SJSA1 (cell line): ENCODE measurements at regions not wholly inside any gene's neighbourhood (a gene's known extent, or its start where the extent isn't known, plus 50 kb on each side); places are given as distances from the start of the nearest gene placed in this dataset.
"Not testable (repeated sequence)": the region's sequence is repeated elsewhere in the genome, so short reads cannot be mapped to it uniquely, and the experiment has no call there.

Experiments
- DNase-seq, 2 experiments: peaks; one replicate each; pipeline ENCODE4 v3.0.0-alpha.2; 2015 to 2020; ENCODE audit warnings: low spot score in 2 of 2, low read depth in 1 of 2
- H3K27ac ChIP-seq: fragments of 250-450 bp; sonication (Bioruptor Pico); 2 replicates; pipeline ENCODE4 v1.5.1; 2020; ENCODE audit warnings: mild to moderate bottlenecking, moderate library complexity
- H3K27me3 ChIP-seq: fragments of 250-450 bp; sonication (Bioruptor Pico); replicated peaks from 2 replicates; pipeline ENCODE4 v1.5.1; 2020; ENCODE audit warnings: mild to moderate bottlenecking, moderate library complexity
- H3K36me3 ChIP-seq: fragments of 250-450 bp; sonication (Bioruptor Pico); 2 replicates; pipeline ENCODE4 v1.5.1; 2020; ENCODE audit warnings: mild to moderate bottlenecking
- H3K4me1 ChIP-seq: fragments of 250-450 bp; sonication (Bioruptor Pico); replicated peaks from 2 replicates; pipeline ENCODE4 v1.6.1; 2021; ENCODE audit warnings: mild to moderate bottlenecking
- H3K4me3 ChIP-seq: fragments of 250-450 bp; sonication (Bioruptor Pico); 2 replicates; pipeline ENCODE4 v1.5.1; 2020; ENCODE audit warnings: mild to moderate bottlenecking
- H3K9me3 ChIP-seq: fragments of 250-450 bp; sonication (Bioruptor Pico); replicated peaks from 2 replicates; pipeline ENCODE4 v1.5.1; 2020; ENCODE audit warnings: mild to moderate bottlenecking

- no peak for DNase-seq
- peaks cover 5% of the 10 kb centered on the region; the same call in 1 of the 2 replicates for H3K4me1 ChIP-seq
Measured at GRCh38 chr14:80304125-80304766, 92.9 kb upstream of the DIO2 start.

DNA sequence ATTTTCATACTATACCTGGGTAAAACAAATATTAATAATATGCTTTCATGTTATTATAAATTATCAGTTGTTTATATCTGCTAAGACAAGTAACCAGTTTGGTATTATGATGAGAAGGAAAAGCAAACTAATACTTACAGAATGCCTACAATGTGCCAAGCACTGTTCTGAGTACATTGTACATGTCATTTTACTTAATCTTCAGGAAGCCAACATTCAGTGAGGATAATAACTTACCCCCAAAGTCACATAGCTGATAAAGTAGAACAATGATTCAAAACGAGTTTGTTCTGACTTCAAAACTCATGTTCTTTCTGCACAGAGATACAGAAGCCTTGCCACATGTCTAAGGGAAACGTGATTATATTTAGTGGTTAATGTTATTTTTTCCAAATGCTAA, 89.0 kb upstream of the DIO2 start:
- peaks cover 7% of the 10 kb centered on the region; the same call in 1 of the 2 replicates for H3K4me1 ChIP-seq
- H3K36me3 ChIP-seq: no peaks in the 10 kb centered on the region
- DNase-seq: no peak
- no peak overlapping the region for H3K4me3 ChIP-seq
- H3K27ac ChIP-seq: no peak overlapping the region
- H3K27me3 ChIP-seq: no peaks in the 10 kb centered on the region
- no peaks in the 10 kb centered on the region; the same call in 1 of the 2 replicates for H3K9me3 ChIP-seq

More at GRCh38 chr14:80304125-80304766, 92.9 kb upstream of the DIO2 start:
- Histone ChIP-seq H3K27ac (no peak overlapping the region), H3K36me3 (no peaks in the 10 kb centered on the region), H3K27me3 (no peaks in the 10 kb centered on the region), H3K9me3 (no peaks in the 10 kb centered on the region; the same call in 1 of the 2 replicates), H3K4me3 (no peak overlapping the region)

DNA sequence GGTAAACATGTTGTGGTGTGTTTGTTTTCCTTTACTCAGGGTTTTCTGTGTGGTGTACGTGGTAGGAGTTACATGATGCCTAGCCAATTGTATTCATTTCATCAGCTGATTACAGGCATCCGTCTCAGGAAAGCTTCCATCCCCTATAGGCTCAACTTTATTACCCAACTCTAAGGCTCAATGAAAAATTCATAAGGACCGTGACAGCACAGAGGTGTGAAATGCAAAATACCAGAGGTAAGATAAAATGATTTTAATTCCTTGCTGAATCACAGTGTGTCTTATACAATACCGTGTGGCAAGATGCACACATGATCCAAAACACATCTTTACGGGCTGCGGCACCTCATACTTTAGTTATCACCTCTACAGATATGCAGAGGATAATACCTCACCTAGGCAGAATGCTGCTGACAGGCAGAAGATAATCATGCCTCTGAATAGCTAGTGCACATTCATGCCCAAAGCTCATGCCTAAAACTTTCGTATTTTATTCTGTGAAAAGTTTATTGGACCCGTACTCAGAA, 87.2 kb upstream of the DIO2 start:
- Histone ChIP-seq H3K36me3 (no peaks in the 10 kb centered on the region), H3K27ac (no peak overlapping the region), H3K9me3 (no peaks in the 10 kb centered on the region), H3K4me1 (peaks cover 7% of the 10 kb centered on the region; the same call in 1 of the 2 replicates), H3K4me3 (no peak overlapping the region), H3K27me3 (no peaks in the 10 kb centered on the region)
- DNase-seq: no peak

DNA sequence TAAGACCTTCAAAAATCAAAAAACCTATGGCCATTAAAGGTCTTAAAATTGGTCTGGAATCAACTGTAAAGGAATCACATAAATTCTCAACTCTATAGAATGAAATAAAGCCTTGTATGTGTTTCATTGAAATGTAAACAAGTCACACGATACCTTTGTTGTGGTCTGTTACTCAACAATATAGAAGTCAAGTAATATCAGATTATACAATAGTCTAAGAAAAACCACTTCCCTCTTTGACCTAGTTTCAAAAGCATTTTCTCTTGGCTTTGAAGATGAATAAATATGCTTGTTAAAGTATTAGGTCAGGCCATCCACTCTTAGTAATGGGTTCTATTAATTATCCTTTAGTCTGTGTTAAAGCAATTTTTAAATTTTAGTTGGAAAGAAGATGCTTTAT, 79.8 kb upstream of the DIO2 start:
- no peak overlapping the region for H3K4me3 ChIP-seq
- H3K36me3 ChIP-seq: no peaks in the 10 kb centered on the region
- H3K9me3 ChIP-seq: no peaks in the 10 kb centered on the region
- no peak overlapping the region for H3K27ac ChIP-seq
- H3K4me1 ChIP-seq: no peaks in the 10 kb centered on the region
- H3K27me3 ChIP-seq: no peaks in the 10 kb centered on the region
- no peak for DNase-seq

DNA sequence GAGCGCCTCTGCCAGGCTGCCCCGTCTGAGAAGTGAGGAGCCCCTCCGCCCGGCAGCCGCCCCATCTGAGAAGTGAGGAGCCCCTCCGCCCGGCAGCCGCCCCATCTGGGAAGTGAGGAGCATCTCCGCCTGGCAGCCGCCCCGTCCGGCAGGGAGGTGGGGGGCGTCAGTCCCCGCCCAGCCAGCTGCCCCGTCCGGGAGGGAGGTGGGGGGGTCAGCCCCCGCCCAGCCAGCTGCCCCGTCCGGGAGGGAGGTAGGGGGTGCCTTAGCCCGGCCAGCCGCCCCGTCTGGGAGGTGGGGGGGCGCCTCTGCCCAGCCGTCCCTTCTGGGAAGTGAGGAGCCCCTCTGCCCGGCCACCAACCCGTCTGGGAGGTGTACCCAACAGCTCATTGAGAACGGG, 75.4 kb upstream of the DIO2 start:
- H3K27me3 ChIP-seq, H3K27ac ChIP-seq, H3K4me3 ChIP-seq, DNase-seq, H3K4me1 ChIP-seq, H3K36me3 ChIP-seq, H3K9me3 ChIP-seq: not testable (repeated sequence)

DNA sequence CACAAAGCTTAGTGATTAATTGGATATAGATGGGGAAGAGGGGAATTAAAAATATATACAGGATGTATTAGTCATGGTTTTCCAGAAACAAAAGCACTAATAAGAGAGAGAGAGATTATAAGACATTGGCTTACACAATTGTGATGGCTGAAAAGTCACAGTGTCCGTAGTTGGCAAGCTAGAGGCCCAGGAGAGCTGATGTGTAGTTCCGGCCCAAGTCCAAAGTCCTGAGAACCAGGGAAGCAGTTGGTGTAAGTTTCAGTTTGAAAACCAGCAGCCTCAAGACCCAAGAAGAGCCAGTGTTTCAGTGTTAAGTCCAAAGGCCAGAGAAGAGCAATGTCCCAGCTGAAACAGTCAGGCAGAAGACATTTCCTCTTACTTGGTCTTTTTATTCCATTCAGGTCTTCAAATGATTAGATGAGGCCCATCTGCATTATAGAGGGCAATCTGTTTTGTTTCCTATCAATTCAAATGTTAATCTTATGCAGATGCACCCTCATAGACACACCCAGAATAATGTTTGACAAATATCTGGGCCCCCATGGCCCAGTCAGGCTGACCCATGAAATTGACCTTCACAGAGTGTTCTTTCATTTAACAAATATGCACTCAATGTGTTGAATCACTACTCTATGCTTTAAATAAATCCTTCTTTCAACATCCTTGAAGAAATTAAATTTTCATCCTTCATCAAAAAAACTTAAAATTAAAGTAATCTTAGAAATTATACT, 67.2 kb upstream of the DIO2 start:
- Histone ChIP-seq H3K4me1 (peaks cover 12% of the 10 kb centered on the region), H3K4me3 (no peak overlapping the region), H3K9me3 (no peaks in the 10 kb centered on the region), H3K27me3 (no peaks in the 10 kb centered on the region), H3K36me3 (no peaks in the 10 kb centered on the region), H3K27ac (no peak overlapping the region)
- DNase-seq: no peak

DNA sequence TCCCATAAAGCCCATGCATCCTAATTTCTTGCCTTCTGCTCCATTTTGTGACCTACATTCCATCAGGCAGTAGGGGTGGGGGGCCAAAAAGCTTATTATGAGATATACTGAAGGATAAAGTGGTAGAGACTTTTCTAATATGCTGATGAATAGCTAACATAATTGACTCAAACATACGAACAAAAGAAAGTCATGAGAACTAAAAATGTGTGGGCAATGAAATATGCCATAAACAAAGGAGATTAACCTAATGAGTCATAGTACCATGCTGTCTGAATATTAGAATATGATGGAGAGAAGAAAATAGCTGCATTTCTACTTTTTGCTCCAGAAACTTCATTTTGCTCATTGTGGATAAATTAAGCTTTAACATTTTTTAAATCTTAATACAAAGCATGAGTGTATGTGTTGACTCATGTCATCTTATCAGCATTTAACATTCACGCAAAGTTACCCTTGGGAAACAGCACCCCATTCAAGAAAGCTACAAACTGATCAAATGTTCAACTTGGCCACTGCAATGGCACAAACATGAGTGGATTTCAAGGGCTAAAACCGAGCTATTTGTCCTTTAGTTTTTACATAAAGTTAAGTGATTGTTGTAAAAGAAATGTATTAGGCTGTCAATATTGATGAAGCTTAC, 64.0 kb upstream of the DIO2 start:
- H3K27ac ChIP-seq: peak overlapping the region; percentile 38
- no peaks in the 10 kb centered on the region for H3K27me3 ChIP-seq
- no peak overlapping the region for H3K4me3 ChIP-seq
- no peaks in the 10 kb centered on the region for H3K9me3 ChIP-seq
- H3K36me3 ChIP-seq: no peaks in the 10 kb centered on the region
- peak in 1 of 2 experiments; percentile 41 for DNase-seq
- H3K4me1 ChIP-seq: peaks cover 12% of the 10 kb centered on the region

DNA sequence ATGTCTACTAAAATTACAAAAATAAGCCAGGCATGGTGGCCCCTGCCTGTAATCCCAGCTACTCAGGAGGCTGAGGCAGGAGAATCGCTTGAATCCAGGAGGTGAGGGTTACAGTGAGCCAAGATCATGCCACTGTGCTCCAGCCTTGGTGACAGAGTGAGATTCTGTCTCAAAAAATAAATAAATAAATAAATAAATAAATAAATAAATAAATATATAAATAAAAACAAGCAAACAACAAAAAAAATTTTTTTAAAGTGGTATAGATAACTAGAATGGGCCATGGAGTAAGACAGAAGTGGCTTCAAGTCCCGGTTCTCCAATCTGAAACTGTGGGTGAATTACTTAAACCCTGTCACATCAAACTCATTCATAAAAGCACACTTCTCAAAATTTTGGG, 63.0 kb upstream of the DIO2 start:
- H3K9me3 ChIP-seq, H3K4me3 ChIP-seq, H3K36me3 ChIP-seq, H3K27me3 ChIP-seq, DNase-seq, H3K27ac ChIP-seq: not testable (repeated sequence)
- peaks cover 21% of the 10 kb centered on the region for H3K4me1 ChIP-seq

DNA sequence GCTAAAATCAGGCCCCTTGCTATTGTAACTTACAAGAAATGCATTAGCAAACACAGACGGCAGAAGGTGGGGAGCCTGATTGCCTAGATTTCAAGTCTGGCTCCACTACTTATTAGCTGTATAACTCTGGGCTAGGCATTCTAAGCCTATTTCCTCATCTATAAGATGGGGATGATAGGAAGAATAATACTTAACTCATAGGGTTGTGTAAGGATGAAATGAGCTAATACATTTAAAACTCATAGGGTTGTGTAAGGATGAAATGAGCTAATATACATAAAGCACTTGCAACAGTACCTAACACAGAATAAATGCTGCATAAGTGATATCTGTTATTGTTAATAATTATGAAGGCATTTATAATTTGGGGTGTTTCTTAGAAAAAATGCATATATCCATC, 60.1 kb upstream of the DIO2 start:
- Histone ChIP-seq H3K27ac (no peak overlapping the region), H3K36me3 (no peaks in the 10 kb centered on the region), H3K4me1 (peaks cover 24% of the 10 kb centered on the region), H3K27me3 (no peaks in the 10 kb centered on the region), H3K9me3 (no peaks in the 10 kb centered on the region), H3K4me3 (no peak overlapping the region)
- no peak for DNase-seq

DNA sequence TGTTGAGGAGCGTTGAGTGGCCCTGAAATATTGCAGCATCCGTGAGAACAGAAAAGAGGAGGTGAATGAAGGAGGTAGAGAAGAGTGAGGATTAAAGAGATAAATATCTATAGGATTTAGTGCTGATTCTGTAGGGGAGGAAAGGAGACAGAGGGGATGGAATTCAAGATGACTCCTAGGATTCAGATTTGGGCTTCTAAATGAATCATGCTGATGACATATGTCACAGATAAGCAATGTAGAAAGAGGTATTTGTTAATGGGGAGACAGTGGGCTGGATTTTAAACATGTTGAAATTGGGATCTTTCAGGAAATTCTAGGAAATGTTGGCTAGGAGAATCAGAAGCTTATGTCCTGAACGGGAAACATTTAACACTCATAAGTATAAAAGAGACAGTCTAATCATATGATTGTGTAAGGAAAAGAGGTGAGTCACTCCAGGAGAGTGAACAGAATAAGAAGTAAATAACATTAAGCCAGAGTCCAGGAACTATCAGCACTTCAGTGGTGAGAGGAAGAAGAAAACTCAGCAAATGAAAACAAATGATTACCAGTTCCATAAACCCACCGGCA, 58.1 kb upstream of the DIO2 start:
- Histone ChIP-seq H3K4me1 (peaks cover 12% of the 10 kb centered on the region), H3K4me3 (no peak overlapping the region), H3K27ac (peak overlapping the region; percentile 46), H3K27me3 (no peaks in the 10 kb centered on the region), H3K9me3 (no peaks in the 10 kb centered on the region), H3K36me3 (no peaks in the 10 kb centered on the region)
- DNase-seq: peak in 1 of 2 experiments; percentile 49

DNA sequence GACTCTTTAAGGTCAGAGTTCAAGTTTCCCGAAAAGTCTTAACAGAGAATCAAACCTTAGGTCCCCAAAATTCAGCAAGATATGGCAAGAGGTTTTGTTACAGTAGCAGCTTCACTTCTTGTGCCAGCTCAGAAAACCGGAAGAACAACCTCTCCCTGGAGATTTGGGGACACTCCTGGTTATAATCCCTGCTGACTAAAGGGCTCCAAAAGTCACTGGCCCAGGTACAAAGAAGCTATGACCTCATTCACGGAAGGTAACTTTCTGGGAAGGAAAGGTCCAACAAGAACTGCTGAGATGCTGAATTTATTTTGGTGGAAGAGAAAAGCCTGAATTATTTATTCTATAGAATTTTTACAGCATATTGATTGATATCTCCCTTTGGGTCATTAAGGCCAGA, 55.6 kb upstream of the DIO2 start:
- Histone ChIP-seq H3K4me1 (peaks cover 12% of the 10 kb centered on the region), H3K36me3 (no peaks in the 10 kb centered on the region), H3K27me3 (no peaks in the 10 kb centered on the region), H3K4me3 (no peak overlapping the region), H3K9me3 (no peaks in the 10 kb centered on the region), H3K27ac (no peak overlapping the region)
- no peak for DNase-seq

- no peaks in the 10 kb centered on the region for H3K36me3 ChIP-seq
- no peaks in the 10 kb centered on the region for H3K9me3 ChIP-seq
- H3K4me3 ChIP-seq: no peak overlapping the region
- no peak for DNase-seq
- H3K27me3 ChIP-seq: no peaks in the 10 kb centered on the region
- H3K27ac ChIP-seq: no peak overlapping the region
- H3K4me1 ChIP-seq: peaks cover 7% of the 10 kb centered on the region
Measured at GRCh38 chr14:80264702-80265101, 53.4 kb upstream of the DIO2 start.
